Muscle of back (tissue), 3 donors: ENCODE measurements at regions not wholly inside any gene's neighbourhood (a gene's known extent, or its start where the extent isn't known, plus 50 kb on each side); places are given as distances from the start of the nearest gene placed in this dataset.

Experiments used
- DNase-seq, 3 donors: peaks; one replicate each; pipeline versions ENCODE4 v3.0.0 to v3.0.0-alpha.2; 2013

- DNase-seq: no peak
These were observed 111.0 kb downstream of the IRX5 start for GRCh38 chr16:55041540-55042234.

- no peak for DNase-seq
These were observed 112.1 kb downstream of the IRX5 start for GRCh38 chr16:55042556-55043432.

GRCh38 chr16:55043499-55043898, 112.8 kb downstream of the IRX5 start:
- no peak for DNase-seq

GRCh38 chr16:55044201-55044975, 113.7 kb downstream of the IRX5 start:
- peak in 1 of 3 donors; percentile 34 for DNase-seq

- no peak for DNase-seq
These were observed 114.7 kb downstream of the IRX5 start for GRCh38 chr16:55045329-55045728.

GRCh38 chr16:55045756-55046460, 115.2 kb downstream of the IRX5 start:
- DNase-seq: no peak

GRCh38 chr16:55046513-55046912, 115.8 kb downstream of the IRX5 start:
- no peak for DNase-seq

GRCh38 chr16:55046916-55047315, 116.3 kb downstream of the IRX5 start:
- no peak for DNase-seq

- DNase-seq: no peak
These were observed 116.7 kb downstream of the IRX5 start for GRCh38 chr16:55047331-55047730.

- DNase-seq: no peak
These were observed 117.3 kb downstream of the IRX5 start for GRCh38 chr16:55047903-55048497.

- no peak for DNase-seq
These were observed 118.1 kb downstream of the IRX5 start for GRCh38 chr16:55048745-55049144.

- DNase-seq: no peak
These were observed 121.1 kb downstream of the IRX5 start for GRCh38 chr16:55051571-55052347.

GRCh38 chr16:55052348-55052734, 121.7 kb downstream of the IRX5 start:
- DNase-seq: no peak

GRCh38 chr16:55052741-55053415, 122.2 kb downstream of the IRX5 start:
- DNase-seq: no peak

GRCh38 chr16:55055262-55055661, 124.6 kb downstream of the IRX5 start:
- no peak for DNase-seq

GRCh38 chr16:55056585-55057401, 126.1 kb downstream of the IRX5 start:
- DNase-seq: peak in 2 of 3 donors; percentile 29 to 72

GRCh38 chr16:55057866-55058265, 127.2 kb downstream of the IRX5 start:
- DNase-seq: no peak

GRCh38 chr16:55058576-55058975, 127.9 kb downstream of the IRX5 start:
- no peak for DNase-seq

GRCh38 chr16:55059146-55059545, 128.5 kb downstream of the IRX5 start:
- no peak for DNase-seq
